PC-9 (cell line): ENCODE measurements at regions not wholly inside any gene's neighbourhood (a gene's known extent, or its start where the extent isn't known, plus 50 kb on each side); places are given as distances from the start of the nearest gene placed in this dataset.

Source experiments
- BruUV-seq: library from RNA; stranded (reverse); fragments of 400-500 nt; replicated peaks from 2 replicates; lab custom pipeline; 2021; lab: Mats Ljungman, UMichigan
- CTCF ChIA-PET: fragments of 300-600 bp; sonication (Branson Sonifier 250); formaldehyde crosslinking; loops from one replicate; lab custom pipeline; 2022; ENCODE audit warnings: antibody characterized with exemption; lab: Charles Lee
- POLR2A ChIA-PET: fragments of 300-600 bp; sonication (Branson Sonifier 250); formaldehyde crosslinking; loops from one replicate; lab custom pipeline; 2022; ENCODE audit warnings: antibody characterized with exemption; ENCODE audit not compliant: unreplicated experiment; lab: Charles Lee
- DNase-seq, 2 experiments: peaks; one replicate each; pipeline versions ENCODE4 v3.0.0 to v3.0.0-alpha.2; 2015 to 2022; ENCODE audit warnings: mixed read lengths in 1 of 2
- H2AFZ ChIP-seq: fragments of 200-600 bp; sonication (generic); 2 replicates; pipeline ENCODE4 v1.8.1; 2017; ENCODE audit warnings: antibody characterized with exemption
- H3F3A ChIP-seq: fragments of 200-600 bp; sonication (generic); 2 replicates; pipeline ENCODE4 v1.8.1; 2017; ENCODE audit warnings: antibody characterized with exemption, mild to moderate bottlenecking, low read depth; ENCODE audit not compliant: insufficient read depth
- H3K27ac ChIP-seq: fragments of 200-600 bp; sonication (generic); 2 replicates; pipeline ENCODE4 v1.6.1; 2016; ENCODE audit warnings: mixed run types
- H3K27me3 ChIP-seq: fragments of 200-600 bp; sonication (generic); 2 replicates; pipeline ENCODE4 v1.6.1; 2016; ENCODE audit warnings: low read depth, mixed run types; ENCODE audit not compliant: insufficient read depth
- H3K36me3 ChIP-seq: fragments of 200-600 bp; sonication (generic); 2 replicates; pipeline ENCODE4 v1.6.1; 2016; ENCODE audit warnings: low read depth, mixed run types
- H3K4me1 ChIP-seq: fragments of 200-600 bp; sonication (generic); replicated peaks from 2 replicates; pipeline ENCODE4 v1.6.1; 2016; ENCODE audit warnings: mixed run types; ENCODE audit not compliant: insufficient read depth
- H3K4me2 ChIP-seq: fragments of 200-600 bp; sonication (generic); 2 replicates; pipeline ENCODE4 v1.6.1; 2017; ENCODE audit warnings: mixed run types
- H3K4me3 ChIP-seq: fragments of 200-600 bp; sonication (generic); 2 replicates; pipeline ENCODE4 v1.6.1; 2016; ENCODE audit warnings: mixed run types
- H3K79me2 ChIP-seq: fragments of 200-600 bp; sonication (generic); 2 replicates; pipeline ENCODE4 v1.6.1; 2017; ENCODE audit warnings: low read depth, mixed run types
- H3K9me2 ChIP-seq: fragments of 200-600 bp; sonication (generic); 2 replicates; pipeline ENCODE4 v1.8.1; 2017; ENCODE audit warnings: mild to moderate bottlenecking; ENCODE audit not compliant: insufficient read depth
- H3K9me3 ChIP-seq: fragments of 200-600 bp; sonication (generic); 2 replicates; pipeline ENCODE4 v1.8.1; 2016; ENCODE audit warnings: low read depth; ENCODE audit not compliant: insufficient read depth
- H4K20me1 ChIP-seq: fragments of 200-600 bp; sonication (generic); 2 replicates; pipeline ENCODE4 v1.8.1; 2017; ENCODE audit not compliant: insufficient read depth
- EZH2 ChIP-seq: fragments of 200-600 bp; sonication (generic); IDR thresholded peaks from 2 replicates; pipeline ENCODE4 v1.8.0; 2017; ENCODE audit warnings: antibody characterized with exemption, low read depth
- intact Hi-C: fragments of 100-400 bp; cut with micrococcal nuclease; formaldehyde crosslinking; loops from one replicate; pipeline ENCODE4 v1.10.0; 2022; ENCODE audit not compliant: unreplicated experiment
- TF ChIP-seq, protein P1 (sequence below): fragments of 200-600 bp; sonication (generic); conservative IDR thresholded peaks from 2 replicates; pipeline ENCODE4 v1.6.1; 2017; ENCODE audit warnings: mixed run types, antibody characterized with exemption, mild to moderate bottlenecking, moderate library complexity

DNA sequence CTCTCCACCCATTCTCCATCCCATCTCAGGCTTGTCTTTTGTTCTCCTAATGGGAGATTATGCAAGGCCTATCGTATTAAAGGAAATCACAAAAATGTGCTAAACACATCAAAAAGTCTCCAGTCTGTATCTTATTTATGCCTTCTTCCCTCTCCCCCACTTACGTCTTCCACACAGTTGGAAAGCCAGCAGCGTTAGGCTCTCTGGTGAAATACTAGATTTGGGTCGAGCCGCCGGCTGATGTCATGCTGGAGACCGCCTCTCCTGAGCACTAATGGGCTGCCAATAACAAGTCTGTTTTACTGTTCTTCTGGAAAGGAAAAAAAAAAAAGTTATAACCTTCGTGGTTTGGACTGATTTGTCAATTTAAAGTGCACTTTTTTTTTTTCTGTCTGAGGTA lies 182.7 kb upstream of the SIX2 start:
- no peaks in the 10 kb centered on the region for H3F3A ChIP-seq
- POLR2A ChIA-PET, result no interaction called here
- H3K79me2 ChIP-seq, result no peaks in the 10 kb centered on the region
- no peaks in the 10 kb centered on the region for H3K36me3 ChIP-seq
- H3K9me3 ChIP-seq, result no peaks in the 10 kb centered on the region
- H3K4me3 ChIP-seq, result no peak overlapping the region
- no peak overlapping the region for H3K4me2 ChIP-seq
- intact Hi-C loops, result no loop called here
- BruUV-seq, result no TSS peak
- no peaks in the 10 kb centered on the region for H3K9me2 ChIP-seq
- H3K27ac ChIP-seq, result no peak overlapping the region
- DNase-seq, result no peak
- H2AFZ ChIP-seq, result no peak overlapping the region
- H3K4me1 ChIP-seq, result peaks cover 8% of the 10 kb centered on the region
- no peak for TF ChIP-seq EZH2
- TF ChIP-seq, protein P1, sequence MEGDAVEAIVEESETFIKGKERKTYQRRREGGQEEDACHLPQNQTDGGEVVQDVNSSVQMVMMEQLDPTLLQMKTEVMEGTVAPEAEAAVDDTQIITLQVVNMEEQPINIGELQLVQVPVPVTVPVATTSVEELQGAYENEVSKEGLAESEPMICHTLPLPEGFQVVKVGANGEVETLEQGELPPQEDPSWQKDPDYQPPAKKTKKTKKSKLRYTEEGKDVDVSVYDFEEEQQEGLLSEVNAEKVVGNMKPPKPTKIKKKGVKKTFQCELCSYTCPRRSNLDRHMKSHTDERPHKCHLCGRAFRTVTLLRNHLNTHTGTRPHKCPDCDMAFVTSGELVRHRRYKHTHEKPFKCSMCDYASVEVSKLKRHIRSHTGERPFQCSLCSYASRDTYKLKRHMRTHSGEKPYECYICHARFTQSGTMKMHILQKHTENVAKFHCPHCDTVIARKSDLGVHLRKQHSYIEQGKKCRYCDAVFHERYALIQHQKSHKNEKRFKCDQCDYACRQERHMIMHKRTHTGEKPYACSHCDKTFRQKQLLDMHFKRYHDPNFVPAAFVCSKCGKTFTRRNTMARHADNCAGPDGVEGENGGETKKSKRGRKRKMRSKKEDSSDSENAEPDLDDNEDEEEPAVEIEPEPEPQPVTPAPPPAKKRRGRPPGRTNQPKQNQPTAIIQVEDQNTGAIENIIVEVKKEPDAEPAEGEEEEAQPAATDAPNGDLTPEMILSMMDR, result no peak
- CTCF ChIA-PET, result no interaction called here
- H3K27me3 ChIP-seq, result no peaks in the 10 kb centered on the region
- H4K20me1 ChIP-seq, result no peaks in the 10 kb centered on the region

DNA sequence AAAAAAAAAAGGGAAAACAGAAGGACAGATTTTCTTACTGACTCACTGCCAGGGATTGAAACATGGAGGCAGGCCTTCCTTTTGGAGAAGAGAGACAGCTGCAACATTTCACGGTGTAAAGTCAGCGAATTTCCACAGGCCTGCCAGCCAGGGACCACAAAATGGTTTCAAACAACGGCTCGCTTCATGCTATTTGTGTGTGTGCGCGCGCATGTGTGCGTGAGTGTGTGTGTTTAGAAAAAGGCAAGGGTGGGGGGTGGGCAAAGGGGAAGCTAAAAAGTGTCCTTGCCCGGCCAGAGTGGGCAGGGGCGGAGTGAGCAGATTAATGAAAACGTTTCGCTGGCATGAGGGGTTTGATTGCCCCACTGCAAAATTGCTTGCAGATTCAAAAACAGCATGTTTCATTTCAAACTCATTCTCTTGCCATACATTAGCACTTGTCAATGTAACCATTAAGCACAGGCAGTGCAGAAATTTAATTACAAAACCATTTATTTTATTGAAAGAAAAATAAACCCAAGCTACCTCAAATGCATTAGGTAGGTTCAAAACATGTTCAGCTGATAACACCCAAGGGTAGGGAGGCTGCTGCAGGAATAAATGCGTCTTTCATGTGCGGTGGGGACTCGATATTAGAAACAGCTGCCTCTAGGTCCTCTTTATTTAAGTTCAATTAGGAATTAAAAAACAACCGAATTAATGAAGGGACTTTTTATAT lies 182.1 kb upstream of the SIX2 start:
- no peaks in the 10 kb centered on the region for H3F3A ChIP-seq
- DNase-seq, result no peak
- no peaks in the 10 kb centered on the region for H3K27me3 ChIP-seq
- H4K20me1 ChIP-seq, result no peaks in the 10 kb centered on the region
- ChIA-PET POLR2A (no interaction called here), CTCF (no interaction called here)
- no peaks in the 10 kb centered on the region for H3K9me3 ChIP-seq
- BruUV-seq, result no TSS peak
- H3K4me1 ChIP-seq, result peaks cover 8% of the 10 kb centered on the region
- H3K9me2 ChIP-seq, result no peaks in the 10 kb centered on the region
- intact Hi-C loops, result no loop called here
- H3K4me2 ChIP-seq, result no peak overlapping the region
- no peaks in the 10 kb centered on the region for H3K79me2 ChIP-seq
- TF ChIP-seq, protein P1, result no peak
- no peak for TF ChIP-seq EZH2
- H2AFZ ChIP-seq, result no peak overlapping the region
- no peaks in the 10 kb centered on the region for H3K36me3 ChIP-seq
- no peak overlapping the region for H3K4me3 ChIP-seq
- H3K27ac ChIP-seq, result no peak overlapping the region

DNA sequence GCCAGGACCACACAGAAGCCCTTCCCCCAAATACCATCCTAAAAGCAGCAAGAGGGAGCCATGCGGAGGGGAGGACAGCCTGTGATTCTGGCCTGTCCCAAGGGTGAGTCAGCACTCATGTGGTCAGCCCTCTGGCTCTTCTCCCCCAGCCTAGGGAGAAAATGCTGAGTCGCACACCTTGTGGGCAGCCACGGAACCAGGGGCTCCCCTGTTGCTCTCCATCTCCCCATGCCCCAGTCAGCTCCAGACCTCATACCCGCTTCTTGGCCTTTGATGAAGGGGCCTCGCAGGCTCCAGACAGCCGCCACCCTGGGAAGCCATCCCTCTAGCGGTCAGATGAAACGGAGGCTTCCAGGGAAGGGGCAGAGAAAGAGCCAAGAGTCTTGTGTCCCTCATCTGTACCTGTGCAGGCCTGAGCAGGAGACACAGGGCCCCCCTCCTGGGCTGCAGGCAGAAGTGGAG lies 181.3 kb upstream of the SIX2 start:
- no peak overlapping the region for H3K4me3 ChIP-seq
- TF ChIP-seq, protein P1, result no peak
- TF ChIP-seq EZH2, result no peak
- H3K27me3 ChIP-seq, result no peaks in the 10 kb centered on the region
- H3K9me3 ChIP-seq, result no peaks in the 10 kb centered on the region
- H3K79me2 ChIP-seq, result no peaks in the 10 kb centered on the region
- DNase-seq, result no peak
- no TSS peak for BruUV-seq
- intact Hi-C loops, result no loop called here
- peaks cover 9% of the 10 kb centered on the region for H3K4me1 ChIP-seq
- no peak overlapping the region for H3K4me2 ChIP-seq
- H2AFZ ChIP-seq, result no peak overlapping the region
- POLR2A ChIA-PET, result no interaction called here
- no peak overlapping the region for H3K27ac ChIP-seq
- no peaks in the 10 kb centered on the region for H4K20me1 ChIP-seq
- CTCF ChIA-PET, result no interaction called here
- H3K9me2 ChIP-seq, result no peaks in the 10 kb centered on the region
- H3K36me3 ChIP-seq, result no peaks in the 10 kb centered on the region
- H3F3A ChIP-seq, result peaks cover 1% of the 10 kb centered on the region; the same call in 1 of the 2 replicates
